HG03354 (cell line): ENCODE measurements at regions not wholly inside any gene's neighbourhood (a gene's known extent, or its start where the extent isn't known, plus 50 kb on each side); places are given as distances from the start of the nearest gene placed in this dataset.

Source experiments
- ATAC-seq: cut with Tn5 transposase; IDR thresholded peaks from one replicate; pipeline ENCODE4 v1.9.1; 2021; ENCODE audit warnings: mild to moderate bottlenecking; ENCODE audit not compliant: unreplicated experiment, poor library complexity, severe bottlenecking

DNA sequence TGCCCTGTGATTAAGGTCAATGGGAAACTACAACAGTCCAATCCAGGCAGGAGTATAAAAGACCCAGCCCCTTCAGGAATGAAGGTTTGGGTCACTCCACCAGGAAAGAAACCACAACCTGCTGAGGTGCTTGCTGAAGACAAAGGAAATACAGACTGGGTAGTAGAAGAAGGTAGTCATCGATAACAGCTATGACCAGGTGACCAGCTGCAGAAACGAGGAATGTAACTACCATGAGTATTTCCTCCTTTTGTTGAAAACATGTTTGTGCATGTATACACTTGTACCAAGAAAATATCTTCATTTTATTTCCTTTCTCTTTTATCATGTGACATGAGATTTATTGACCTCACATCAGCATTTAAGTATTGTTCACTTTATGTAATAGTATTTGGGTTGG lies 409.1 kb downstream of the FOXG1 start:
- no peak for ATAC-seq

- no peak for ATAC-seq
Measured at GRCh38 chr14:29176876-29177275, 410.3 kb downstream of the FOXG1 start.

DNA sequence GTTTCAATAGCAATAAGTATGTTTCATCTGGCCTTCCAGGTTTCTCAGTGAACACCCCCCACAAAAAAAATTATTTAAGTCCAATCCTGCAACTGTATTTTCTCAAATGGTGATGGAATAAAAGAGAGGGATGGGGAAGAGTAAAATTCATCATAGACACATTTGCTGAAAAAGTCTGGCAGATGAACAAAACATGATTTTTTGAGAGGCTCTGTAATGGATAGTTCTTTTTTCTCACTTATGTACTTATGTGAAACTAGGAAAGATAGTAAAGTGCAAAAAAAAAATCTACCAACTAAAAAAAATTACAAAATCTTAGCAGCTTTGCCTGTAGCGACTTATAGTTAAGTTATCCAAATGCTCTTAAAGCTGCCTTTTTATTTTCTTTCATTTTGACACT lies 412.4 kb downstream of the FOXG1 start:
- ATAC-seq, result no peak

- no peak for ATAC-seq
Measured at GRCh38 chr14:29191092-29191491, 424.5 kb downstream of the FOXG1 start.

- no peak for ATAC-seq
Measured at GRCh38 chr14:29197557-29197956, 431.0 kb downstream of the FOXG1 start.

DNA sequence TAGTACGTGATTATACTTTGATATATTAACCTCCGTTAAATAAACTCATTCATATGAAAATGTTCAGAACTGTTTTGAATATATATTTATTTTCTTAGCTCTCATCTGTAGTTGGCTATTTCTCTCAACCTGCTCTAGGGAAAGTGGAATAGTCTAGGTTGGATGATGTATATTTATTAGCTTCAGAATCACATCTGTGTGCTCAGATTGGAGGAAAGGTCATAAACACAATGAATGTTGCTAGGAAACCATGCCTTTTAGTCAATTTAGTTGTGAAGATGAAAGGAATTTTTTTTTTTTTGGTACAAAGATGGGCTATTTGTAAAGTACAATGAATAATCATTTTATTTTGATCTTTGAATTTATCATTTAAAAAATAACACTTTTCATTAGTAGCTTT lies 439.1 kb downstream of the FOXG1 start:
- ATAC-seq, result no peak

DNA sequence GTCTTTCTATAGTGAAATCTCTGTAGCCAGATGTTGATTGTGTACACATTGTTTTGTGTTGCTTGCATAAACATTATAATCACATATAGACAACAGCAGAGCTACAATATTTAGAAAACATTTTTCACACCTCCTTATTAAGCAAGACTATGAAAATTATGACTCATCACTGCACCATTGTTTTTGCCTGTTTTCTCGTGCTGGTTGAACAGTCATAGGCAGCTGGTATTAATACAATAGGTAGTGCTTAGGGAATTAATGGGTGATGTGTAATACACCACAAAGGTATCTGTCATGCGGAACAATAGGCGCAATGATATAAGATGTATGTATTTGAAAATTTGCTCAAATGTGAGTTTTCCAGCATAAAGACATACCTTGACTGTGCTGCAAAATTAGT lies 449.3 kb downstream of the FOXG1 start:
- no peak for ATAC-seq

GRCh38 chr14:29216268-29217232 lies 450.0 kb downstream of the FOXG1 start:
- ATAC-seq, result no peak

DNA sequence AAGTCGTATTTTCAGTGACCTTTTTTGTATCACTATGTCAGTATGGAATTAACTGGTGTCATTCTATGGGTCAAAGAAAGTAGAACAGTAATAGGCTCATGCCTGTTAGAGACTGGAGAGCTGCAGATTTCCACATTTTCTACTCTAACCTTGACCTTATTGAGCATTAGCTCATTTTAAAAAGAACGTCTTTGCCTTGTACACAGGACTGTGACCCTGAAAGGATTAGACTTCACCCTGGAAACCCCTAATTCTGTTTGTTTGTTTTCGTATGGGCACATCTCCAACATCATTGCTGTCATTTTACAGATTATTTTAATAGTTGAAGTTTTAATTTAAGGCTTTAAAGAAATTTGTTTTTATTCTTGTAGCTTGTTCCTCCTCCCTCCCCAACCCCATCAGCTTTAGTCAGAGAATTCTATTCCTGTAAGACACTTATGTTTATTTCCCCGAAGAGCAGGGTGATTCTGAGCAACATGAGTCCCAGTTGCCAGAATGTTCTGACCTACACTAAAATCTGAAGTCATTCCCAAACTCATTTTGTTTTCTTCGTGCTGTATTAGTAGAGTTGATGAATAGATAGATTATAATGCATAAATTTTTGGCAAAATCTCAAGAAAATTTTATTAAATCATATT lies 451.3 kb downstream of the FOXG1 start:
- no peak for ATAC-seq

DNA sequence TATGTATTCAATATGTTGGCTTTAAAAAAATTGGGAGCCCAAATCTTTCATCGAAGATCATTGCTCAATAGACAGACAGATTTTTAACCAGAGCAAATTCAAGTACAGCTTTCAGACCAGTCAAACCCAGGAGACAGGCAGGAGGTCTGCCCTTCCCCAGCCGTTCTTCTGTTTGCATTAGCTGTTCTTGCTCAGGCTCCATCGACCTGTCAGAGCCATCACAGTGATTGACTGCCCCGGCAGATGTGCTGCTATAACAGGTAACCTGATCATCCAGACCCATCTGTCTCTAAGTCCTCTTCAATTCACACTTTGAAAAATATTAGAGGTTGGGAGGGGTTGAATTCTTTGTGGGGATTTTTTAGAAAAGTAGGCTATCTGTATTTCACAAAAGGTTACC lies 453.5 kb downstream of the FOXG1 start:
- no peak for ATAC-seq

- ATAC-seq, result no peak
Measured at GRCh38 chr14:29220566-29220965, 454.0 kb downstream of the FOXG1 start.

GRCh38 chr14:29222006-29222405 lies 455.4 kb downstream of the FOXG1 start:
- ATAC-seq, result no peak

DNA sequence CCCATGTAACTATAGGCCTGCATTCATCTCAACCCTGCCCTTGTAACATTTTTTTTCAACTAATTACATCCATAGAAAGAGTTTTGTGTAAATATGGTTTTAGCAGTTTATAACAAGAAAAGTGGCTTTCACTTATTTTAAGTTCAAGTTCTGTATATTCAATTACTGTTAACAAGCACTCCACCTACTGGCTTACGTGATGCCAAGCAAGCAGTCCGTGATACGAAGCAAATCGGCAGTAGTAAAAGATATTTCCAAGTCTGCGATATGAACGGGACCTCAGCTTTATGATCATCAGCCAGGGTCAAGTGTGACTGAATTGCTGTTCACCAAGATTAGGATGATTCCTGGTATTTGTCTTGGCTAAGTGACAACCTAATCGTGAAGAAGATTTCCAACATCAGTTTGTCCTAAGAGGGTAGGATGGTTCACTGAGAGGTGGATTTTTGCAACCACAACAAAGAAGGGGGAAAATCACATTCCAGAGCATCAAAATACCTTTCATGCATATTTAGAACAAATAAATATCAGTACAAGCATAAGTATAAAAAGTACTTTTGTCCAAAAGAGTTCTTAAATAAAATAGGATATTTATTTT lies 456.2 kb downstream of the FOXG1 start:
- ATAC-seq, result no peak

- ATAC-seq, result no peak
Measured at GRCh38 chr14:29223947-29224346, 457.4 kb downstream of the FOXG1 start.

DNA sequence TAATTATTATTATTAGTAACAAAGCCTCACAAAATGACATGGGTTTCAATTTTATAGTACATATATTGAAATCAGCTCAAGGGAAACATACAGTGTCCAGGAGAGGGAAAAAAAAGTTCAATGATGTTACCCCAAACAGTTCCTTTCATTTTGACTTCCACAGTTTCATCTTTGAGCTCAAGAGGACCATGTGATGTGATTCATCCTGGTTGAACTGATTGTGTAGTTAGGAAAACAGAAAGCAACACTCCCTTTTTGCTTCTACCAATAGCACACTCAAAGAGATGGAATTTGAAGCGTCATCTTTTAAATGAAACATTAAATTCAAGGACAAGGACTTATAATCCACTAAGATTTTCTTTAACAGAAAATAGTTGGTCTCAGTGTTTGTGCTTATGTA lies 461.0 kb downstream of the FOXG1 start:
- no peak for ATAC-seq

GRCh38 chr14:29232153-29232552 lies 465.6 kb downstream of the FOXG1 start:
- ATAC-seq, result no peak

DNA sequence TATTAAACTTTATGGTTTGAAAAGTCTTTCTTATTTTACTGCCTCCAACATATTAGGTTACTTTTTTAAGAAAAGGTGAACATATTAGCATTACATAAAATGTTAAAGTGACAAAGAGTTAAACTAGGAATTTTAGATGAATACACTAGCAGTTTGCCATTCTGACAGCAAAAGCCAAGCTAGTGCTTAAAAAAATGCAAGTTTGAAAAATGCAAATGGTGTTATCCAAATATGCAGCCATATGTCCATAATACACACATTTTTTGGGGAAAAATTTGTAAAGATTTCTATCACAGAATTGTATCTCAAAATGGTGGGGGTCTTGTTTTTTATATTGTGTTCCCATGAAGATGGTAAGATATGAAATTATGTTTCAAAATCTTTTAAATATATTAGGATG lies 466.1 kb downstream of the FOXG1 start:
- no peak for ATAC-seq

DNA sequence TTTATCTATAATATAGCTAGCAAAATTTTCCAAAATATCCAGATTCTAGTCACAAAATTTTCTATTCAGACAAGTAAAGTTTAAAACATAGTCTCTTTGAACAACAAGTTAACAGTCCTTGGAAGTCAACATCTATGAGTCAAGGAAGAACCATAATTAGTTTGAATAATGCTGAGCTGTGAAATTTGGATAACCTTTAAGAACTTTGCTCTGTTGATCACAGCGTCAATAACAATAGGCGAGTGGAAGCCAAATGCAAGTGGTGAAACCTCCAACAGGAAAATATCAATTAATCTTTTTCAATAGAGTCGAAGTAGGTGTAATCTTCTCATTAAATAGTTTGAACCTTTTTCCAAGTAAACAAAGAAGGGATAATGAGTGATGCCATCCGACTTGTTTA lies 466.6 kb downstream of the FOXG1 start:
- no peak for ATAC-seq

GRCh38 chr14:29235991-29236390 lies 469.4 kb downstream of the FOXG1 start:
- ATAC-seq, result no peak

DNA sequence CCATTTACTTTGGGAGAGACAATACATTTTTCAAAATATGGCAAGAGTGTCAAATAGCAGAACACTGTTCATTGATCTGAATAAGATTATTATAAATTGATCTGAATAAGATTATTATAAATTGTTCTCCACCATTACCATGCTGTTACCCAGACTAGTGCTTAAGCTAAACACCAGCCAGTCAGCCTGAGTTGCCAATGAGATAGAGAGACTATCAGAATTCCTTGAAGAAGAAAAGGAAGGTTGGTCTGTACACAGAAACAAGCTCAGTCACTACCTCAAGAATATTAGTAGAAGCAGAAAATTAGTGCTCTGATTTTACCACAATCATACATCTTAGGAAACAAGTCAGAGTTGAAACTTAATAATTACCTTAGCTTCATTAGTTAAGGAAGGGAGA lies 469.8 kb downstream of the FOXG1 start:
- no peak for ATAC-seq

GRCh38 chr14:29236848-29237247 lies 470.3 kb downstream of the FOXG1 start:
- no peak for ATAC-seq
